ENCODE measurements at regions not wholly inside any gene's neighbourhood (a gene's known extent, or its start where the extent isn't known, plus 50 kb on each side); places are given as distances from the start of the nearest gene placed in this dataset.

DNA sequence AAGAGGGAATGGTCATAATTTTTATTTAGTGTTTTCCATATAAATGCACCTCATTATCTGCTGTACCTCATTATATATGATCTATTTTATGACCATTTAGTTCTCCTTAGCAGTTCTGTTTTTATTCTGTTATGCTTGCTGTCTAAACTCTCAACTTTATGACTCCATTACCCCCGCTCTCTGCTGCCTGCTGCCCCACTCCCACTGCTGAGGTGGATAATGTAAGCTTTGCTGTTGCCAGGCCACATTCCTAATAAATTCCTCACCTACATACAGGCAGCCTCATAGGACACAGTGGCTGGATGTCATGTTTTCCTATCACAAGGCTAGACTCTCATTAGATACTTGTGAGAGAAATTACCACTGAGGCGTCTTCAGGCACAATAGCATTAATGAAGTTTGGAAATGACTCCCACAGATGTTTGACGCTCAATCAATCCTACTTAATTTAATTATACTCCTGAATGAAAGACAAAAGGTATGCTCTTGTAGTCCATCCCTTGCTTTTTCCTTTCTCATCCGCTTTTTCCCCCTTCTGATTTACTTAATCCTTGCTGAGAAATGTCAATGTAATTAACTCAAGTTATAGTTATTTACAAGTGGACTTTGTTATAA, 497.5 kb upstream of the IGFBP7 start:
- WGBS (ENCODE audit: low lambda C conversion rate), result 3% methylated on average over 4 of the region's 4 CpGs
- FAIRE-seq (no peak), ATAC-seq (no peak), DNase-seq (ENCODE audit: low spot score) (no peak)
- ChIA-PET CTCF (ENCODE audit: low intra/inter-chr PET ratio, low total read pairs) (no interaction called here), POLR2A (no interaction called here)
- Histone ChIP-seq H3K4me2 (ENCODE audit: low read depth, low read length) (no peak overlapping the region), H3K79me2 (ENCODE audit: insufficient read depth, low read length) (no peaks in the 10 kb centered on the region), H2AFZ (ENCODE audit: low read length) (no peak overlapping the region), H3K9ac (ENCODE audit: insufficient read depth, low read depth, low read length) (no peak overlapping the region), H3K4me1 (ENCODE audit: insufficient read depth, low read length) (no peaks in the 10 kb centered on the region), H3K27me3 (ENCODE audit: control insufficient read depth in 1 of 2, insufficient read depth in 2 of 2, low read length in 2 of 2) (no peaks in the 10 kb centered on the region), H3K27ac (ENCODE audit: extremely low read length, insufficient read depth, low read length) (no peak overlapping the region), H4K20me1 (ENCODE audit: insufficient read depth, low read length) (no peaks in the 10 kb centered on the region; the same call in 1 of the 2 replicates), H3K4me3 (replicated peaks in 1 of 3; ENCODE audit: insufficient read depth in 1 of 3, low read depth in 2 of 3, low read length in 3 of 3) (no peak overlapping the region), H3K9me3 (ENCODE audit: low read length) (no peaks in the 10 kb centered on the region), H3K36me3 (replicated peaks in 1 of 2; ENCODE audit: control insufficient read depth in 1 of 2, insufficient read depth in 2 of 2, low read length in 2 of 2) (no peaks in the 10 kb centered on the region)
- no TSS peak for BruUV-seq (replicated peaks)
- no peak for TF ChIP-seq SMAD1 (CRISPR knock-in tag; IDR thresholded peaks at IDR 0.05; ENCODE audit: borderline replicate concordance, low read depth)
- TF ChIP-seq ZNF510 (CRISPR knock-in tag; IDR thresholded peaks at IDR 0.05; ENCODE audit: low read depth), result no peak
- TF ChIP-seq ZSCAN30 (CRISPR knock-in tag; IDR thresholded peaks at IDR 0.05), result no peak
- TF ChIP-seq SRSF4 (IDR thresholded peaks at IDR 0.05; ENCODE audit: low read depth, low read length, poor library complexity, severe bottlenecking), result no peak
- TF ChIP-seq POLR2AphosphoS2 (IDR thresholded peaks at IDR 0.05; ENCODE audit: low read depth, low read length), result no peak
- no peak for TF ChIP-seq ZNF17 (CRISPR knock-in tag; IDR thresholded peaks at IDR 0.05)
- no peak for TF ChIP-seq THAP8 (CRISPR knock-in tag; IDR thresholded peaks at IDR 0.05; ENCODE audit: borderline replicate concordance)
- no peak for TF ChIP-seq SSRP1 (CRISPR knock-in tag; IDR thresholded peaks at IDR 0.05)
- in situ Hi-C loops (cut with HindIII; ENCODE audit: extremely low pct_ligation_motif_present, low pct_unique_long_range_greater_than_20kb), result no loop called here
- intact Hi-C loops (cut with micrococcal nuclease; ENCODE audit: unreplicated experiment), result no loop called here

DNA sequence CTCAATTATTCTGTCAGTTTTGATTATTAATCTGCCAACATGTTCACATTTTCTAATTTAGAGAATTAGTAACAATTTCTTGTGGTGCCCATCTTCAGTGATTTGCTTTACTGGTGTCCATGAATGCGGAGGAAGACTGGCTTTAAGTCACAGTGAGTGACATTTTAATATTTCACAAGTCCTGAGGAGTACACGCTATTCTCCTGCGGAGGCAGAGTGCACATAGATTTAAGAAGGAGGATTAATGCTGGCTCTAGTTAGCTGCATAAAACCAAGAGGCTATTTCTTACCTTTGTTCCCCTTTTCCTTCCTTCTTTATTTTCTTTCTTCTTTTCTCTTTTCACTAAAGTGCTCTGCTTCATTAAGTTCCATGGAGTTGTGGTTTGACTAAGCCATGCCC, 495.2 kb upstream of the IGFBP7 start:
- intact Hi-C loops (cut with micrococcal nuclease; ENCODE audit: unreplicated experiment), result no loop called here
- Histone ChIP-seq H3K4me1 (ENCODE audit: insufficient read depth, low read length) (no peaks in the 10 kb centered on the region), H3K9ac (ENCODE audit: insufficient read depth, low read depth, low read length) (no peak overlapping the region), H2AFZ (ENCODE audit: low read length) (no peak overlapping the region), H3K36me3 (replicated peaks in 1 of 2; ENCODE audit: control insufficient read depth in 1 of 2, insufficient read depth in 2 of 2, low read length in 2 of 2) (no peaks in the 10 kb centered on the region), H3K4me2 (ENCODE audit: low read depth, low read length) (no peak overlapping the region), H3K9me3 (ENCODE audit: low read length) (no peaks in the 10 kb centered on the region), H3K4me3 (replicated peaks in 1 of 3; ENCODE audit: insufficient read depth in 1 of 3, low read depth in 2 of 3, low read length in 3 of 3) (no peak overlapping the region), H3K27me3 (ENCODE audit: control insufficient read depth in 1 of 2, insufficient read depth in 2 of 2, low read length in 2 of 2) (no peaks in the 10 kb centered on the region), H3K27ac (ENCODE audit: extremely low read length, insufficient read depth, low read length) (no peak overlapping the region), H3K79me2 (ENCODE audit: insufficient read depth, low read length) (no peaks in the 10 kb centered on the region), H4K20me1 (ENCODE audit: insufficient read depth, low read length) (no peaks in the 10 kb centered on the region; the same call in 1 of the 2 replicates)
- 60% methylated on average over 3 of the region's 3 CpGs for WGBS (ENCODE audit: low lambda C conversion rate)
- ChIA-PET POLR2A (no interaction called here), CTCF (ENCODE audit: low intra/inter-chr PET ratio, low total read pairs) (no interaction called here)
- TF ChIP-seq TBX3 (IDR thresholded peaks at IDR 0.05; ENCODE audit: borderline replicate concordance) (no peak), ZSCAN9 (CRISPR knock-in tag; IDR thresholded peaks at IDR 0.05; ENCODE audit: borderline replicate concordance) (no peak), SCMH1 (CRISPR knock-in tag; IDR thresholded peaks at IDR 0.05; ENCODE audit: borderline replicate concordance) (no peak), ZNF224 (CRISPR knock-in tag; IDR thresholded peaks at IDR 0.05) (no peak), PCBP1 (IDR thresholded peaks at IDR 0.05; ENCODE audit: borderline replicate concordance, low read depth, low read length) (no peak), NR3C1 (CRISPR knock-in tag; IDR thresholded peaks at IDR 0.05) (no peak), ZSCAN29 (CRISPR knock-in tag; conservative IDR thresholded peaks at IDR 0.05) (no peak), SALL2 (CRISPR knock-in tag; IDR thresholded peaks at IDR 0.05) (no peak), NR2F6 (IDR thresholded peaks at IDR 0.05) (no peak), NR2F6 (CRISPR knock-in tag; IDR thresholded peaks at IDR 0.05) (no peak)
- TF ChIP-seq, protein P1, sequence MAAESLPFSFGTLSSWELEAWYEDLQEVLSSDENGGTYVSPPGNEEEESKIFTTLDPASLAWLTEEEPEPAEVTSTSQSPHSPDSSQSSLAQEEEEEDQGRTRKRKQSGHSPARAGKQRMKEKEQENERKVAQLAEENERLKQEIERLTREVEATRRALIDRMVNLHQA (CRISPR knock-in tag; IDR thresholded peaks at IDR 0.05), result no peak
- in situ Hi-C loops (cut with HindIII; ENCODE audit: extremely low pct_ligation_motif_present, low pct_unique_long_range_greater_than_20kb), result no loop called here
- DNase-seq (ENCODE audit: low spot score) (no peak), ATAC-seq (no peak), FAIRE-seq (no peak)
- no TSS peak for BruUV-seq (replicated peaks)

Measured in HepG2 (cell line).